Neuronal stem cell (in vitro differentiated cells): ENCODE measurements at regions not wholly inside any gene's neighbourhood (a gene's known extent, or its start where the extent isn't known, plus 50 kb on each side); places are given as distances from the start of the nearest gene placed in this dataset.

Source experiments
- DNase-seq: peaks from one replicate; pipeline ENCODE4 v3.0.0-alpha.2; 2013; ENCODE audit warnings: low spot score
- H2AFZ ChIP-seq: one replicate; pipeline ENCODE4 v1.6.1; 2013; ENCODE audit warnings: mild to moderate bottlenecking, low read length, inconsistent platforms
- H2AK5ac ChIP-seq: 2 replicates; pipeline ENCODE4 v1.6.1; 2013; ENCODE audit warnings: low read depth, mild to moderate bottlenecking, inconsistent platforms, low read length, moderate library complexity, mixed read lengths
- H2BK120ac ChIP-seq: 2 replicates; pipeline ENCODE4 v1.6.1; 2013; ENCODE audit warnings: low read depth, mild to moderate bottlenecking, inconsistent platforms, low read length, moderate library complexity, mixed read lengths
- H2BK12ac ChIP-seq: one replicate; pipeline ENCODE4 v1.6.1; 2013; ENCODE audit warnings: low read length, inconsistent platforms
- H2BK15ac ChIP-seq: 2 replicates; pipeline ENCODE4 v1.6.1; 2013; ENCODE audit warnings: mild to moderate bottlenecking, low read length, inconsistent platforms, mixed read lengths
- H2BK5ac ChIP-seq: one replicate; pipeline ENCODE4 v1.6.1; 2013; ENCODE audit warnings: inconsistent platforms, mild to moderate bottlenecking, low read length, moderate library complexity
- H3K14ac ChIP-seq: one replicate; pipeline ENCODE4 v1.6.1; 2013; ENCODE audit warnings: low read length, inconsistent platforms
- H3K18ac ChIP-seq: 2 replicates; pipeline ENCODE4 v1.6.1; 2013; ENCODE audit warnings: low read length, inconsistent platforms
- H3K23ac ChIP-seq: 2 replicates; pipeline ENCODE4 v1.6.1; 2013; ENCODE audit warnings: low read depth, mild to moderate bottlenecking, mixed read lengths, low read length, inconsistent platforms; ENCODE audit not compliant: poor library complexity
- H3K27ac ChIP-seq: replicated peaks from 3 replicates; pipeline ENCODE4 v1.5.1; 2013; ENCODE audit warnings: low read length, inconsistent platforms
- H3K27me3 ChIP-seq, 3 experiments: 2 replicates each; pipeline ENCODE4 v1.6.1; 2013; ENCODE audit warnings: low read length in 3 of 3, mild to moderate bottlenecking in 2 of 3, inconsistent platforms in 1 of 3, low read depth in 1 of 3, mixed read lengths in 1 of 3, moderate library complexity in 1 of 3; ENCODE audit not compliant: control insufficient read depth in 3 of 3, insufficient read depth in 3 of 3
- H3K36me3 ChIP-seq, 2 donors: replicated peaks in 1 of 2; 2 replicates each; pipeline ENCODE4 v1.6.1; 2013; ENCODE audit warnings: low read length in 2 of 2; ENCODE audit not compliant: control insufficient read depth in 2 of 2, insufficient read depth in 2 of 2
- H3K4ac ChIP-seq: 2 replicates; pipeline ENCODE4 v1.6.1; 2013; ENCODE audit warnings: inconsistent platforms, mild to moderate bottlenecking, low read length, moderate library complexity
- H3K4me1 ChIP-seq, 2 donors: 1 replicate in 1 of 2; 2 replicates in 1 of 2; pipeline ENCODE4 v1.6.1; 2013; ENCODE audit warnings: low read length in 2 of 2, low read depth in 1 of 2; ENCODE audit not compliant: control insufficient read depth in 2 of 2, insufficient read depth in 1 of 2
- H3K4me2 ChIP-seq: one replicate; pipeline ENCODE4 v1.6.1; 2013; ENCODE audit warnings: mild to moderate bottlenecking, low read length, inconsistent platforms; ENCODE audit not compliant: insufficient read depth, poor library complexity, severe bottlenecking
- H3K4me3 ChIP-seq, 2 donors: 2 replicates each; pipeline ENCODE4 v1.5.1; 2013; ENCODE audit warnings: low read length in 2 of 2, mild to moderate bottlenecking in 2 of 2, inconsistent platforms in 1 of 2, moderate library complexity in 1 of 2
- H3K79me1 ChIP-seq: one replicate; pipeline ENCODE4 v1.6.1; 2013; ENCODE audit warnings: low read depth, mild to moderate bottlenecking, inconsistent platforms, low read length, moderate library complexity
- H3K9ac ChIP-seq: one replicate; pipeline ENCODE4 v1.6.1; 2013; ENCODE audit warnings: mild to moderate bottlenecking, low read depth, low read length, inconsistent platforms; ENCODE audit not compliant: poor library complexity
- H3K9me3 ChIP-seq, 2 donors: replicated peaks in 1 of 2; 2 replicates each; pipeline versions ENCODE3 to v1.6.1; 2013; ENCODE audit warnings: low read length in 2 of 2, mild to moderate bottlenecking in 2 of 2, inconsistent platforms in 1 of 2, low read depth in 1 of 2, mixed read lengths in 1 of 2, moderate library complexity in 1 of 2; ENCODE audit not compliant: control insufficient read depth in 2 of 2, insufficient read depth in 1 of 2
- H4K8ac ChIP-seq: one replicate; pipeline ENCODE4 v1.6.1; 2013; ENCODE audit warnings: low read depth, mild to moderate bottlenecking, inconsistent platforms, low read length, moderate library complexity
- H4K91ac ChIP-seq: one replicate; pipeline ENCODE4 v1.6.1; 2013; ENCODE audit warnings: low read length, low read depth, mild to moderate bottlenecking, inconsistent platforms; ENCODE audit not compliant: poor library complexity
- WGBS, 2 donors: extraction: QIAGEN DNeasy Blood & Tissue Kit; methylation state at CpG; one replicate each; pipeline ENCODE4 v1.1.7; 2013; ENCODE audit warnings: missing lambda C conversion rate in 2 of 2, mixed read lengths in 1 of 2; ENCODE audit not compliant: insufficient read length in 2 of 2, insufficient replicate concordance in 1 of 2; ENCODE audit errors: extremely low coverage in 2 of 2; 5-methylcytosine and 5-hydroxymethylcytosine counted together

- Histone ChIP-seq H3K36me3 (no peaks in the 10 kb centered on the region), H2BK5ac (no peak overlapping the region), H3K9ac (no peak overlapping the region), H3K4me3 (no peak overlapping the region), H3K18ac (no peak overlapping the region), H2BK120ac (no peak overlapping the region), H2BK15ac (no peak overlapping the region), H2AFZ (peak overlapping the region; percentile 74), H3K9me3 (no peaks in the 10 kb centered on the region), H2BK12ac (no peak overlapping the region), H3K79me1 (no peaks in the 10 kb centered on the region), H3K4me2 (no peak overlapping the region), H3K23ac (no peak overlapping the region), H4K91ac (no peak overlapping the region), H2AK5ac (no peak overlapping the region), H3K27ac (no peak overlapping the region), H3K4ac (no peak overlapping the region), H3K14ac (no peak overlapping the region), H4K8ac (no peak overlapping the region), H3K4me1 (peaks cover 0 to 3% of the 10 kb centered on the region in 2 donors), H3K27me3 (no peaks in the 10 kb centered on the region)
- WGBS, 2 donors, result no CpG with 5 or more reads among the region's 4 CpGs
- DNase-seq, result no peak
These were observed 92.7 kb upstream of the GDF10 start for GRCh38 chr10:47207281-47207615.

GRCh38 chr10:47207894-47208469 lies 92.0 kb upstream of the GDF10 start:
- Histone ChIP-seq H4K8ac (no peak overlapping the region), H2BK5ac (no peak overlapping the region), H2BK120ac (no peak overlapping the region), H2BK12ac (no peak overlapping the region), H4K91ac (no peak overlapping the region), H2AFZ (no peak overlapping the region), H2AK5ac (no peak overlapping the region), H3K23ac (no peak overlapping the region), H3K18ac (no peak overlapping the region), H3K4me3 (no peak overlapping the region), H3K14ac (no peak overlapping the region), H3K4ac (no peak overlapping the region), H3K27ac (no peak overlapping the region), H2BK15ac (no peak overlapping the region), H3K79me1 (no peaks in the 10 kb centered on the region), H3K4me1 (peaks cover 0 to 3% of the 10 kb centered on the region in 2 donors), H3K4me2 (no peak overlapping the region), H3K27me3 (no peaks in the 10 kb centered on the region), H3K9me3 (no peaks in the 10 kb centered on the region), H3K9ac (no peak overlapping the region), H3K36me3 (no peaks in the 10 kb centered on the region)
- WGBS, 2 donors, result no CpG with 5 or more reads among the region's 5 CpGs
- no peak for DNase-seq

DNA sequence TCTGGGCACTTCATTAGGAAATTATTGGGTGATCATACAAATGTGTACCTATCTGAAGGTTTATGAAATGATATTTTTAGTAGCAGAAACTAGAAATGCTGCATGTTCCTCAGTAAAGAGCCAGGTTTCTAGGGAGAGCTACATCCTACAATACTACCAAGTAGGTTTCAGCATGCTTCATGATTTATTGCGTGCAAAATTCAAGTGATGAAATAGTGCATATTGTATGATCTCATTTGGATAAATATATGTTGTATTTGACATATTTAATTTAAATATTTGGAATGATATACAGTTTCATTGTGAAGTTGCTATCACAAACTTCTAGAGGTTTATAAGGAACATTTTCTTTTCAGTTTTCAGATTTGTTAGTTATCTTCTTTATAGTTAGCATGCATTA lies 90.5 kb upstream of the GDF10 start:
- no peak overlapping the region for H3K9ac ChIP-seq
- no peak overlapping the region for H2BK5ac ChIP-seq
- H2BK12ac ChIP-seq, result no peak overlapping the region
- no peak overlapping the region for H2BK15ac ChIP-seq
- H3K18ac ChIP-seq, result no peak overlapping the region
- peaks cover 0 to 4% of the 10 kb centered on the region in 2 donors for H3K4me1 ChIP-seq
- no peak for DNase-seq
- H3K27me3 ChIP-seq, result no peaks in the 10 kb centered on the region
- H2AK5ac ChIP-seq, result no peak overlapping the region
- H2AFZ ChIP-seq, result no peak overlapping the region
- H3K14ac ChIP-seq, result no peak overlapping the region
- H3K4me3 ChIP-seq, result no peak overlapping the region
- H4K91ac ChIP-seq, result no peak overlapping the region
- H3K4ac ChIP-seq, result no peak overlapping the region
- no peaks in the 10 kb centered on the region for H3K79me1 ChIP-seq
- no peaks in the 10 kb centered on the region for H3K9me3 ChIP-seq
- no CpG with 5 or more reads among the region's 1 CpG for WGBS, 2 donors
- no peak overlapping the region for H3K23ac ChIP-seq
- H3K27ac ChIP-seq, result no peak overlapping the region
- no peak overlapping the region for H3K4me2 ChIP-seq
- H3K36me3 ChIP-seq, result no peaks in the 10 kb centered on the region
- no peak overlapping the region for H4K8ac ChIP-seq
- H2BK120ac ChIP-seq, result no peak overlapping the region

- Histone ChIP-seq H3K36me3 (no peaks in the 10 kb centered on the region), H4K91ac (no peak overlapping the region), H3K9me3 (no peaks in the 10 kb centered on the region), H3K4me1 (peaks cover 0 to 6% of the 10 kb centered on the region in 2 donors), H3K4me2 (no peak overlapping the region), H3K4me3 (no peak overlapping the region), H3K4ac (no peak overlapping the region), H2BK15ac (no peak overlapping the region), H4K8ac (no peak overlapping the region), H3K79me1 (no peaks in the 10 kb centered on the region), H2BK12ac (no peak overlapping the region), H3K9ac (no peak overlapping the region), H3K23ac (no peak overlapping the region), H2AK5ac (no peak overlapping the region), H2BK120ac (no peak overlapping the region), H3K27me3 (no peaks in the 10 kb centered on the region), H2BK5ac (no peak overlapping the region), H3K18ac (no peak overlapping the region), H2AFZ (peak overlapping the region; percentile 39), H3K27ac (no peak overlapping the region), H3K14ac (no peak overlapping the region)
- no peak for DNase-seq
These were observed 85.5 kb upstream of the GDF10 start for GRCh38 chr10:47214520-47214919.
